ENCODE measurements at regions not wholly inside any gene's neighbourhood (a gene's known extent, or its start where the extent isn't known, plus 50 kb on each side); places are given as distances from the start of the nearest gene placed in this dataset.

DNA sequence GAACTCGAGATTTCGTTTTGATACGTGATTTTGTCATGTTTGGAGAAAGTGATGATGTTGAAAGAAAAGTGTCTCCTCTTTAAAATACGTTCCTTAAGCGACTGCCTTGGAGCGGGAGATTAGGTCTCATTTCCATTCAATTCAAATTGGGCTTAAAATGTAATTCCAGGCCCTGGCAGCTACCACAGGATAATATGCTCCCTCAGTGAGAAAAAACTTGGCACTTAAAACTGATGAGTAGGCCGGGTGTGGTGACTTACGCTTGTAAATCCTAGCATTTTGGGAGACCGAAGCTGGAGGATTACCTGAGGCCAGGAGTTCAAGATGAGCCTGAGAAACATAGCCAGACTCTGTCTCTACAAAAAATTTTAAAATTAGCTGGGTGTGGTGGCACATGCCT, 146.3 kb upstream of the L3MBTL4 start:
- TF ChIP-seq CTCF (IDR thresholded peaks at IDR 0.05), result no peak
- no peak overlapping the region for H3K4me3 ChIP-seq
- DNase-seq (ENCODE audit: low spot score), result no peak
- no peak overlapping the region for H3K27ac ChIP-seq

DNA sequence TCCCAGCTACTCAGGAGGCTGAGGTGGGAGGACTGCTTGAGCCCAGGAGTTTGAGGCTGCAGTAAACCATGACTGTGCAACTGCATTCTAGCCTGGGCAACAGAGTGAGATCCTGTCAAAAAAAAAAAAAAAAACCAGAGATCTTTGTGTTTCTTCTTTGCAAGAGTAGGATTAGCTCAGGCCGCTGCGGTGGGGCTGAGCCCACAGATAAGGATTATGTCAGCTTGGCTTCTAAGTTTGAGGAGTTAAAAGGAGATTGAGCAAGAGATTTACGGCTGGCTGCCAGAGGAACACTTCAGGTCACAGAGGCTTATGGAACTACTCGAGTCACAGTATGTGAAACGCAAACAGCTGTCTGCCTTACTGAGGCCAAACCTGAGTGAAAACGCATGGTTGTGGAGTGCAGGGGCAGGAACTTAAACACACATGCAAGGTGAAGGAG, 146.7 kb upstream of the L3MBTL4 start:
- no peak overlapping the region for H3K27ac ChIP-seq
- no peak for TF ChIP-seq CTCF (IDR thresholded peaks at IDR 0.05)
- H3K4me3 ChIP-seq, result no peak overlapping the region
- no peak for DNase-seq (ENCODE audit: low spot score)

- Histone ChIP-seq H3K4me3 (no peak overlapping the region), H3K27ac (no peak overlapping the region)
- no peak for TF ChIP-seq CTCF (IDR thresholded peaks at IDR 0.05)
- DNase-seq (ENCODE audit: low spot score), result no peak
Observed at GRCh38 chr18:6561862-6562291, 147.2 kb upstream of the L3MBTL4 start.

DNA sequence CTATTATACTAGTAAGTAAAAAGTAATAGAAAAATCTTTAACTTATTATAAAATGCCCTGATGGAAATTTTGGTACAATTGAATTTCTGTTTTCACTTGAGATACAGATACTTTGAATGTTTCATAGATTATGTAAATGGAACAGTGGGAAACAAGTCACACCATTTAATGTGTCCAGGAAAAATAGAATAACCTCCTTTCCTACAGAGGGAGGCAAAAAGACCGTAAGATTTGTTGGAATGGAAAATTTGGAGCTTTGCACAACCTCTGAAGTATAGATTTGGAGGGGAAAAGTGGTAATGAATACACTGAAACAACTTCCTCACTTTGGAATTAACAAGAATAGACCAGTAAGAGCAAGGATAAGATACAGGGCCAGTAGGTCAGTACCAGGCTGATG, 149.2 kb upstream of the L3MBTL4 start:
- no peak for DNase-seq (ENCODE audit: low spot score)
- no peak overlapping the region for H3K4me3 ChIP-seq
- TF ChIP-seq CTCF (IDR thresholded peaks at IDR 0.05), result no peak
- no peak overlapping the region for H3K27ac ChIP-seq

DNA sequence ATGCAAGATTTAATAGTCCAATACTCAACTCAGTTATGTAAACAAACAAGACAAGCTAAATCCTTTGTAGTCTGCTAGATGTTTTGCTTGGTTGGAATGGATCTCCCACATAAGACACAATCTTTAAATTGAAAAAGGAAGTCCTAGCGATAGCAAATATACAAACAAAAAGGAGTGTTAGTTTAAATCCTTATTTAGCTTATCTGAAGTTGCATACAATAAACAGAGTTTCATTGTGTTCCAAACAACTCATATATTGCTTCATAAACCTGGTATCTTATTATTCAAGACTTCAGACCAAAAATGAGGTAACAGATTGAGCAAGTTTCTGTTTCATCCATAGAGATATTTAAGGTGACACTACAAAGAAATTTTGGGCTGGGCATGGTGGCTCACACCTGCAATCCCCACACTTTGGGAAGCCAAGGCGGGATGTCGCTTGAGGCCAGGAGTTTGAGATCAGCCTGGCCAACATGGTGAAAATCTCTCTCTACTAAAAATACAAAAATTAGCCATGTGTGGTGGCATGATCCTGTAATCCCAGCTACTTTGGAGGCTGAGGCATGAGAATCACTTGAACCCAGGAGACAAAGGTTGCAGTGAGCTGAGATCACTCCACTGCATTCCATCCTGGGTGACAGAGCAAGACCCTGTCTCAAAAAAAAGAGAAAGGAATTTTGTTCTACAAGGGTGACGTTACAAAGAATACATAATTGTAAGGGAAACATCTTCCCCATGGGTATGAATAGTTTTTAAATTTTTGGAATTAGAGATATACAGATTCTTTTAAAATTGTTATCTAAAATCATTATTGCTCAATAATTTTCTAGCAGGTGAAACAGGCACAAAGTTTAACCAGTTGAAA, 150.5 kb upstream of the L3MBTL4 start:
- no peak overlapping the region for H3K27ac ChIP-seq
- no peak for TF ChIP-seq CTCF (IDR thresholded peaks at IDR 0.05)

GRCh38 chr18:6565815-6566081, 151.0 kb upstream of the L3MBTL4 start:
- TF ChIP-seq CTCF (IDR thresholded peaks at IDR 0.05), result no peak

More for the DNA sequence above, 150.5 kb upstream of the L3MBTL4 start:
- H3K4me3 ChIP-seq, result no peak overlapping the region
- no peak for DNase-seq (ENCODE audit: low spot score)

DNA sequence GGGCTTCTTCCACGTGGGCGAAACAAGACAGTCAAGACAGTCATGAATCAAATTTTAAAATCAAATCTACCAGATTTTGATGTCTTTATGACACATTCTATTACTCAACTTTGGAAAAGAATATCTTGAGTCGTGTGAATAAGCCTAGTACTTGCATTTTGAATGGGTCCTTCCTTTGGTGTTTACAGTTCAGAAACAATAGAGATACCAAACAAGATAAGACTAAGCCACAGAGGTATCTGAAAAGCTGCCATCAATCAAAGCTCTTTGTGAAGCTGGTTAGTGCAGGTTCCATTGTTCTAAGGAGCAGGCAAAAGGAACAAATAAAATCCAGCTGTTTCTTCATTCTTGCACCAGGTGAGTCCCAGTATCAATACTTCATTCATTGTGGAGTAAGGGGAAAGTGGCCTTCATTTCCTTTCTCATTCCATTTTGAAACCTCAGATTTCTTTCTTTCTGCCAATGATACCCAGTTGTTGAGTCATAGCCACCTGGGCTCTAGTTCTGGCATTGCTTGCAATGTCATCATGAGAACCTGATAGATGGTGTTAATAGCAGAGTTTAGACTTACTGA, 151.7 kb upstream of the L3MBTL4 start:
- no peak for DNase-seq (ENCODE audit: low spot score)
- Histone ChIP-seq H3K27ac (no peak overlapping the region), H3K4me3 (no peak overlapping the region)
- TF ChIP-seq CTCF (IDR thresholded peaks at IDR 0.05), result no peak

More at GRCh38 chr18:6565815-6566081, 151.0 kb upstream of the L3MBTL4 start:
- DNase-seq (ENCODE audit: low spot score), result no peak
- Histone ChIP-seq H3K4me3 (no peak overlapping the region), H3K27ac (no peak overlapping the region)
